Lower leg skin (tissue), 3 donors: ENCODE measurements at regions not wholly inside any gene's neighbourhood (a gene's known extent, or its start where the extent isn't known, plus 50 kb on each side); places are given as distances from the start of the nearest gene placed in this dataset.

Experiments used
- CTCF ChIP-seq, 3 donors: fragments of 450-650 bp; IDR thresholded peaks; one replicate each; pipeline ENCODE4 v1.5.1; 2016; ENCODE audit warnings: antibody characterized with exemption in 3 of 3, mild to moderate bottlenecking in 3 of 3, moderate library complexity in 2 of 3
- POLR2A ChIP-seq, 2 donors: fragments of 450-650 bp; IDR thresholded peaks; one replicate each; pipeline ENCODE4 v1.6.1; 2016 to 2017; ENCODE audit warnings: antibody characterized with exemption in 2 of 2, mild to moderate bottlenecking in 1 of 2, moderate library complexity in 1 of 2

- TF ChIP-seq CTCF (IDR thresholded peaks at IDR 0.05) (no peak), POLR2A (IDR thresholded peaks at IDR 0.05) (no peak)
These were observed 1581.5 kb downstream of the NCAM2 start for GRCh38 chr21:22579741-22580140.
